Mesendoderm (in vitro differentiated cells): ENCODE measurements at regions not wholly inside any gene's neighbourhood (a gene's known extent, or its start where the extent isn't known, plus 50 kb on each side); places are given as distances from the start of the nearest gene placed in this dataset.

Source experiments
- DNase-seq: peaks from one replicate; pipeline ENCODE4 v3.0.0; 2013
- H2AK5ac ChIP-seq: 2 replicates; pipeline ENCODE4 v1.6.1; 2013; ENCODE audit warnings: low read length, inconsistent platforms
- H2BK120ac ChIP-seq: 2 replicates; pipeline ENCODE4 v1.6.1; 2013; ENCODE audit warnings: low read depth, mild to moderate bottlenecking, low read length, moderate library complexity, mixed read lengths
- H2BK15ac ChIP-seq: replicated peaks from 2 replicates; pipeline ENCODE4 v1.6.1; 2013; ENCODE audit warnings: low read depth, mild to moderate bottlenecking, moderate library complexity
- H2BK5ac ChIP-seq: 2 replicates; pipeline ENCODE4 v1.6.1; 2013; ENCODE audit warnings: low read length, inconsistent platforms
- H3K18ac ChIP-seq: 2 replicates; pipeline ENCODE4 v1.6.1; 2013; ENCODE audit warnings: mild to moderate bottlenecking, low read length, mixed read lengths
- H3K23ac ChIP-seq: one replicate; pipeline ENCODE4 v1.6.1; 2013; ENCODE audit warnings: low read length
- H3K27ac ChIP-seq: 2 replicates; pipeline ENCODE4 v1.5.1; 2013; ENCODE audit warnings: low read depth, mild to moderate bottlenecking, inconsistent platforms, low read length, moderate library complexity
- H3K27me3 ChIP-seq: 2 replicates; pipeline ENCODE4 v1.6.1; 2013; ENCODE audit warnings: low read length, control low read depth, mild to moderate bottlenecking, inconsistent platforms; ENCODE audit not compliant: insufficient read depth, poor library complexity
- H3K36me3 ChIP-seq: 2 replicates; pipeline ENCODE4 v1.6.1; 2013; ENCODE audit warnings: low read length, inconsistent platforms; ENCODE audit not compliant: control insufficient read depth, insufficient read depth
- H3K4ac ChIP-seq: one replicate; pipeline ENCODE4 v1.6.1; 2013; ENCODE audit warnings: low read depth, mild to moderate bottlenecking, low read length, moderate library complexity
- H3K4me1 ChIP-seq: 2 replicates; pipeline ENCODE4 v1.6.1; 2013; ENCODE audit warnings: low read depth, low read length, inconsistent platforms; ENCODE audit not compliant: control insufficient read depth
- H3K4me2 ChIP-seq: 2 replicates; pipeline ENCODE4 v1.6.1; 2013; ENCODE audit warnings: low read length
- H3K4me3 ChIP-seq: 2 replicates; pipeline ENCODE4 v1.5.1; 2013; ENCODE audit warnings: mild to moderate bottlenecking, low read length
- H3K56ac ChIP-seq: one replicate; pipeline ENCODE4 v1.6.1; 2013; ENCODE audit warnings: low read length
- H3K79me1 ChIP-seq: 2 replicates; pipeline ENCODE4 v1.6.1; 2013; ENCODE audit warnings: low read length, inconsistent platforms
- H3K79me2 ChIP-seq: 2 replicates; pipeline ENCODE4 v1.6.1; 2013; ENCODE audit warnings: mild to moderate bottlenecking, low read length; ENCODE audit not compliant: control insufficient read depth, insufficient read depth
- H3K9ac ChIP-seq: 2 replicates; pipeline ENCODE4 v1.6.1; 2013; ENCODE audit warnings: low read length, inconsistent platforms
- H4K5ac ChIP-seq: one replicate; pipeline ENCODE4 v1.6.1; 2013; ENCODE audit warnings: low read length
- H4K8ac ChIP-seq: one replicate; pipeline ENCODE4 v1.6.1; 2013; ENCODE audit warnings: low read depth, mild to moderate bottlenecking, control low read depth, low read length, moderate library complexity
- WGBS: extraction: QIAGEN DNeasy Blood & Tissue Kit; methylation state at CpG from one replicate; pipeline ENCODE4 v1.1.7; 2013; ENCODE audit warnings: low lambda C conversion rate, missing lambda C conversion rate; ENCODE audit not compliant: insufficient coverage; ENCODE audit errors: extremely low coverage; 5-methylcytosine and 5-hydroxymethylcytosine counted together

DNA sequence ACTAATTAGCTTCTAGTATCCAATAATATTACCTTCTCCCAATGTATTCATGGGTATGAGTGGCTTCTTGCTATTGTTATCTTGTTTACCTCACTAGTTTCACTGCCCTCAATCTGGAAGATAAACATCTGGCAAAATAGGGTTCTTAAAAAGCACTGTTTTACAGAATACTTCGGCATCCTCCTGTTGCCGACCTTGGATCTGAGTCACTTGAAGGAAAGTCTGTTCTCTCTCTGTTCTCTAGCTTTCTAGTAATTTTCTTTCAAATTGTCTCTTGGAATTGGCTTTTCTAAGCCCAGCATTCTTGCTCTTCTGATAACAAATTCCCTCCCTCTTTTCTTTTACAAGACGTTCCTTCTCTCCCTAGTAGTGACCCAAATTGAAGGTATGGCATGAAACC is 189.5 kb downstream of the KITLG start:
- H2AK5ac ChIP-seq = no peak overlapping the region
- no peak overlapping the region for H3K56ac ChIP-seq
- no peak for DNase-seq
- H3K18ac ChIP-seq = peak overlapping the region; percentile 80
- no peak overlapping the region for H3K23ac ChIP-seq
- H3K27me3 ChIP-seq = no peaks in the 10 kb centered on the region
- H2BK5ac ChIP-seq = no peak overlapping the region
- no peaks in the 10 kb centered on the region for H3K36me3 ChIP-seq
- no peak overlapping the region for H3K9ac ChIP-seq
- H3K79me1 ChIP-seq = no peaks in the 10 kb centered on the region
- peak overlapping the region; percentile 55 for H3K4ac ChIP-seq
- no peak overlapping the region for H3K4me3 ChIP-seq
- H3K27ac ChIP-seq = no peak overlapping the region
- H4K5ac ChIP-seq = no peak overlapping the region
- no peaks in the 10 kb centered on the region for H3K4me1 ChIP-seq
- WGBS = no CpG with 5 or more reads among the region's 3 CpGs
- peak overlapping the region; percentile 56 for H4K8ac ChIP-seq
- H3K79me2 ChIP-seq = no peaks in the 10 kb centered on the region
- peak overlapping the region; percentile 88 for H2BK120ac ChIP-seq
- H3K4me2 ChIP-seq = no peak overlapping the region
- no peak overlapping the region for H2BK15ac ChIP-seq

DNA sequence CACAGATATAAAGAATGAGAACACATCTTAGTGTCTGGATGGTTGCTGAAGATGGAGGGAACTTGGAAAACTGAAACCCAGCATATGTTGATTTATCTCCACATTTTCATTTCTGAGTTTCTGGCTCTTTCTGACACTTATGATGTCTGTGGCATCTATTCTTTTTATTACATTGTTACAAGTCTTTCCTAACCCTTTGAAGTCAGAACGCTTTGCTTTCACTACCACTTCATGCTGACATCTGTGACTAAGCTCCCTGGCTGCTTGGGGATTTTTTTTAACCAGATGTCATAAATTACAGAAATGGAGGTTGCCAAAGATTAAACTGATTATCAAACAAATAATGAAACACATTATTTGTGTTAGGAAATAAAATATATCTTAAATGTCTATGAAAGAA is 188.7 kb downstream of the KITLG start:
- Histone ChIP-seq H3K4me1 (no peaks in the 10 kb centered on the region), H2BK120ac (no peak overlapping the region), H3K36me3 (no peaks in the 10 kb centered on the region), H2BK15ac (no peak overlapping the region), H4K5ac (no peak overlapping the region), H3K27me3 (no peaks in the 10 kb centered on the region), H2BK5ac (no peak overlapping the region), H3K4ac (no peak overlapping the region), H3K9ac (no peak overlapping the region), H3K79me2 (no peaks in the 10 kb centered on the region), H3K4me3 (no peak overlapping the region), H3K27ac (no peak overlapping the region), H3K79me1 (no peaks in the 10 kb centered on the region), H3K23ac (no peak overlapping the region), H3K56ac (no peak overlapping the region), H3K18ac (no peak overlapping the region), H3K4me2 (no peak overlapping the region), H2AK5ac (no peak overlapping the region), H4K8ac (no peak overlapping the region)
- WGBS = no CpG with 5 or more reads among the region's 1 CpG
- no peak for DNase-seq

DNA sequence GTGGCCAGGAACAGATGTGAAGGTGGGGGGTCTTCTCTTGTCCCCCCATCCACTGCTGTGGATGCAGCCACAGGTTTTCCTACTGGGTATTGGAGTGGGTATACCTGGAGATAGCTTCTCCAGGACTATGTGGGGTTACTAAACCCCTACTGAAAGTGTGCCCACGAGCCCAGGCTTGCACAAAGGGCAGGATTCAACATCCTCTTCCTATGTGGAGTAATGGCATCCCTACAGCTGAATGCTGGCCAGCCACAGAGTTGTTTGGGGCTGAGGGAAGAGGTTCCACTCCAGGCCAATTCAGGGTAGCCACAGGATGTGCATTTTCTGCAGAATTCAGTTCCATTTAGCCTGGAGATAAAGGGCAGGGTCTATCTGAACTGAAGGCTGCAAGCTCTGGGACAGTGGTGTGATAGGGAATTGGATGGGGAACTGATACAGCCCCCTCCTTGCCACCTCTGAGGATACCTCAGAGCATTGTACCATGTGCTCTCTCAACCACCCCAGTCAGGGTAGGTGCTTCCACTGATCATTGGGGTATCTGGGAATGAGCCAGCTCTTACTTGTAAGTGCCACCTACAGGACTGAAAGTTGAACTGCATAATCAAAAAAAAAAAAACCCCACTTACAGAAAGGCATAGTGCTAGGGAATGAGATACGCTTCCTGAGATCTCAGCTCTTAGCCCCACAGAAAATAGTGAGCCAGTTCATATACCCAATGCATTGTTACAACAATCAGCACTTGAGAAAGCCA is 187.1 kb downstream of the KITLG start:
- Histone ChIP-seq H3K27ac (no peak overlapping the region), H3K4me3 (no peak overlapping the region), H4K5ac (no peak overlapping the region), H3K23ac (no peak overlapping the region), H3K4me1 (no peaks in the 10 kb centered on the region), H4K8ac (no peak overlapping the region), H3K4ac (peak overlapping the region; percentile 60), H3K9ac (no peak overlapping the region), H3K56ac (no peak overlapping the region), H3K79me1 (no peaks in the 10 kb centered on the region), H2BK120ac (no peak overlapping the region), H3K79me2 (no peaks in the 10 kb centered on the region), H2AK5ac (no peak overlapping the region), H3K18ac (peak overlapping the region; percentile 62), H3K4me2 (no peak overlapping the region), H3K27me3 (no peaks in the 10 kb centered on the region), H3K36me3 (no peaks in the 10 kb centered on the region), H2BK5ac (no peak overlapping the region), H2BK15ac (peak overlapping the region; percentile 89)
- peak; percentile 83 for DNase-seq
- no CpG with 5 or more reads among the region's 2 CpGs for WGBS

DNA sequence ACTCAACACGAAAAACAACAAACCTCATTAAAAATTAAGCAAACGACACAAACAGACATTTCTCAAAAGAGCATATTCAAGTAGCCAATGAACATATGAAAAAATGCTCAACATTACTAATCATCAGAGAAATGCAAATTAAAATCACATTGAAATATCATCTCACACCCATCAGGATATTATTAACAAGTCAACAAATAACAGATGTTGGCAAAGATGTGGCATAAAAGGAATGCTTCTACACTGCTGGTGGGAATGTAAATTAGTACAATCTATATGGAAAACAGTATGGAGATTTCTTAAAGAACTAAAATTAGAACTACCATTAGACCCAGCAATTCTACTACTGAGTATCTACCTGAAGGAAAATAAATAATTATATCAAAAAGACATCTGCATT is 182.2 kb downstream of the KITLG start:
- no peak for DNase-seq
- Histone ChIP-seq H3K36me3 (no peaks in the 10 kb centered on the region), H2BK5ac (no peak overlapping the region), H3K23ac (no peak overlapping the region), H3K56ac (no peak overlapping the region), H3K9ac (no peak overlapping the region), H3K79me1 (no peaks in the 10 kb centered on the region), H3K4me3 (no peak overlapping the region), H4K5ac (no peak overlapping the region), H3K18ac (no peak overlapping the region), H3K4me2 (no peak overlapping the region), H3K27ac (no peak overlapping the region), H3K79me2 (no peaks in the 10 kb centered on the region), H4K8ac (no peak overlapping the region), H2BK120ac (no peak overlapping the region), H2BK15ac (no peak overlapping the region), H3K4ac (no peak overlapping the region), H3K4me1 (no peaks in the 10 kb centered on the region), H2AK5ac (no peak overlapping the region), H3K27me3 (no peaks in the 10 kb centered on the region)
- 100% methylated on average over 2 of the region's 2 CpGs for WGBS

DNA sequence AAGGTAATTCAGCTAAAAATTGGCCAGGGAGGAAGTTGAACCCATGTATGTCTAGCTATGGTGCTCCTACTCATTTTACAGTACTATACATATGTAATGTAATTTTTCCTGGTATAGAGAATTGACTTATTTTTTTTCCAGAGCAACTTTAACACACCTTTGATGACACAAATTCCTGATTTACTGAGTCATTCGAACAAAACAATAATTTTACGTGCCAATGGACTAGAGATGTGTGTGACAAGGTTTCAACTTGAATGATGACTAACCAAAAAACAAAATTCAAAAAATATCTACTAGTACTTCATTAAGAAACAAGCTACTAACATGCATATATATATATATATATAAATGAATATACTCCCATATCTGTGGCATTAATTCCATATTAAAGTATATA is 180.5 kb downstream of the KITLG start:
- Histone ChIP-seq H3K56ac (no peak overlapping the region), H3K9ac (no peak overlapping the region), H3K79me1 (no peaks in the 10 kb centered on the region), H2BK15ac (no peak overlapping the region), H3K23ac (no peak overlapping the region), H3K4ac (no peak overlapping the region), H3K18ac (no peak overlapping the region), H2AK5ac (no peak overlapping the region), H4K5ac (no peak overlapping the region), H3K27ac (no peak overlapping the region), H3K27me3 (no peaks in the 10 kb centered on the region), H3K4me3 (no peak overlapping the region), H3K4me1 (no peaks in the 10 kb centered on the region), H4K8ac (no peak overlapping the region), H2BK5ac (no peak overlapping the region), H3K79me2 (no peaks in the 10 kb centered on the region), H2BK120ac (no peak overlapping the region), H3K36me3 (no peaks in the 10 kb centered on the region), H3K4me2 (no peak overlapping the region)
- DNase-seq = no peak
- WGBS = no CpG with 5 or more reads among the region's 2 CpGs

DNA sequence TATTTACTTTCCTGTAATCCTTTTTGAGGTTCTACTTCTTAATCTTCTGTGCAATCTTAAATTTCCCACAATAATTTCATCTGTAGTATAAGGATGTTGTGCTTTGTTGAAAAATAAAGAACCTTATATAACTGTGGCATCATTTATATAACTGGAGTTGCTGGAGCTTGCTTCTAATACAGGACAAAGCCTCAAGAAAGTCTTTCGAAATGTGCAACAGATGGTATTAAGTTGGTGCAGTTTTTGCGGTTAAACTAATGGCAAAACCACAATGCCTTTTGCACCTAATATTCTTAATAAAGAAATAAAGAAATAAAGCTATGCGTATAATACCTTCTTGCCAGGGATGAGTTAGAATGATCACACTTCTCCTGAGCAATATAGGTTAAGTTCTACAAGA is 180.0 kb downstream of the KITLG start:
- Histone ChIP-seq H3K4me2 (no peak overlapping the region), H3K27ac (no peak overlapping the region), H4K5ac (no peak overlapping the region), H3K4me1 (no peaks in the 10 kb centered on the region), H3K56ac (no peak overlapping the region), H2BK15ac (no peak overlapping the region), H3K79me1 (no peaks in the 10 kb centered on the region), H2BK120ac (no peak overlapping the region), H2AK5ac (no peak overlapping the region), H4K8ac (no peak overlapping the region), H2BK5ac (no peak overlapping the region), H3K36me3 (no peaks in the 10 kb centered on the region), H3K79me2 (no peaks in the 10 kb centered on the region), H3K23ac (no peak overlapping the region), H3K27me3 (no peaks in the 10 kb centered on the region), H3K18ac (no peak overlapping the region), H3K4ac (no peak overlapping the region), H3K9ac (no peak overlapping the region), H3K4me3 (no peak overlapping the region)
- no CpG with 5 or more reads among the region's 3 CpGs for WGBS
- no peak for DNase-seq
